ENCODE measurements at regions not wholly inside any gene's neighbourhood (a gene's known extent, or its start where the extent isn't known, plus 50 kb on each side); places are given as distances from the start of the nearest gene placed in this dataset.
"Not testable (repeated sequence)": the region's sequence is repeated elsewhere in the genome, so short reads cannot be mapped to it uniquely, and the experiment has no call there.

DNA sequence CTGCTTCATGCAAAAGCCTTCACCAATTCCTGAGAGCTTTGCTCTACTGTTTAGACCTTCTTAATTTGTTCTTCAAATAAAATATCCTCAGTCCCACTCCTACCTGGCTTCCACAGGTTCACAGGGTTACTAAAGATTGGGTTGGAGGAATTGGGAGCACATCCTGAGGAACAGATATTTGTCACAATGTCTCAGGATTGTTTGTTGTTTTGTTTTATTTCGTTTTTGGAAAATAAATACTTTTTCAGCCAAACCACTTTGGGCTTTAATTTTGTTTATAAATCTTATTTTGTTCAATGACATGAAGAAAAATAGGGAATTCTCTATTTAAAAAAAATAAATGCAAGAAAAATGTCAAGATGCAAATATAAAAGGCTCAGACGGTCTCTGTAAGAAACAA lies 249.0 kb downstream of the MEF2C start:
- Histone ChIP-seq H3K36me3 (ENCODE audit: control insufficient read depth in 4 of 4, insufficient read depth in 4 of 4, low read length in 3 of 4) (no peaks in the 10 kb centered on the region), H3K27me3 (replicated peaks in 2 of 5; ENCODE audit: control insufficient read depth in 4 of 5, insufficient read depth in 5 of 5, low read length in 4 of 5) (peaks cover 0 to 4% (median 3%) of the 10 kb centered on the region in 5 experiments), H3K9me3 (ENCODE audit: control extremely low read depth in 1 of 5, control insufficient read depth in 4 of 5, insufficient read depth in 2 of 5, low read depth in 1 of 5, low read length in 4 of 5) (no peaks in the 10 kb centered on the region), H3K4me1 (ENCODE audit: control extremely low read depth in 1 of 4, control insufficient read depth in 4 of 4, insufficient read depth in 4 of 4, low read length in 3 of 4) (no peaks in the 10 kb centered on the region), H3K27ac (ENCODE audit: insufficient read depth in 1 of 2, low read depth in 1 of 2, low read length in 2 of 2, poor library complexity in 1 of 2, severe bottlenecking in 2 of 2) (no peak overlapping the region), H3K4me3 (ENCODE audit: control insufficient read depth in 1 of 7, extremely low read depth in 1 of 7, insufficient read depth in 4 of 7, low read depth in 2 of 7, low read length in 6 of 7) (no peak overlapping the region)
- DNase-seq, result no peak
- WGBS (ENCODE audit: insufficient coverage), result no CpG with 5 or more reads among the region's 2 CpGs
- POLR2A ChIA-PET, result no interaction called here
- CTCF ChIA-PET, result no interaction called here

DNA sequence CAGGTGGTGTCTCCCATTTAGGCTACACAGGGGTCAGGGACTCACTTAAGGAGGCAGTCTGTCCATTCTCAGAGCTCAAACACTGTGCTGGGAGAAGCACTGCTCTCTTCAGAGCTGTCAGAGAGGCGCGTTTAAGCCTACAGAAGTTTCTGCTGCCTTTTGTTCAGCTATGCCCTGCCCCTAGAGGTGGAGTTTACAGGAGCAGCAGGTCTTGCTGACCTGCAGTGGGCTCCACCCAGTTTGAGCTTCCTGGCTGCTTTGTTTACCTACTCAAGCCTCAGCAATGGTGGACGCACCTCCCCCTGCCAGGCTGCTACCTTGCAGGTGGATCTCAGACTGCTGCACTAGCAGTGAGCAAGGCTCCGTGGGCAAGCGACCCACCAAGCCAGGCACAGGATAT lies 260.1 kb downstream of the MEF2C start:
- H3K27ac ChIP-seq (ENCODE audit: insufficient read depth in 1 of 2, low read depth in 1 of 2, low read length in 2 of 2, poor library complexity in 1 of 2, severe bottlenecking in 2 of 2); DNase-seq; H3K36me3 ChIP-seq (ENCODE audit: control insufficient read depth in 4 of 4, insufficient read depth in 4 of 4, low read length in 3 of 4); H3K27me3 ChIP-seq (replicated peaks in 2 of 5; ENCODE audit: control insufficient read depth in 4 of 5, insufficient read depth in 5 of 5, low read length in 4 of 5); POLR2A ChIA-PET; H3K9me3 ChIP-seq (ENCODE audit: control extremely low read depth in 1 of 5, control insufficient read depth in 4 of 5, insufficient read depth in 2 of 5, low read depth in 1 of 5, low read length in 4 of 5); CTCF ChIA-PET; H3K4me3 ChIP-seq (ENCODE audit: control insufficient read depth in 1 of 7, extremely low read depth in 1 of 7, insufficient read depth in 4 of 7, low read depth in 2 of 7, low read length in 6 of 7); H3K4me1 ChIP-seq (ENCODE audit: control extremely low read depth in 1 of 4, control insufficient read depth in 4 of 4, insufficient read depth in 4 of 4, low read length in 3 of 4): not testable (repeated sequence)
- WGBS (ENCODE audit: insufficient coverage), result 100% methylated on average over 5 of the region's 5 CpGs

DNA sequence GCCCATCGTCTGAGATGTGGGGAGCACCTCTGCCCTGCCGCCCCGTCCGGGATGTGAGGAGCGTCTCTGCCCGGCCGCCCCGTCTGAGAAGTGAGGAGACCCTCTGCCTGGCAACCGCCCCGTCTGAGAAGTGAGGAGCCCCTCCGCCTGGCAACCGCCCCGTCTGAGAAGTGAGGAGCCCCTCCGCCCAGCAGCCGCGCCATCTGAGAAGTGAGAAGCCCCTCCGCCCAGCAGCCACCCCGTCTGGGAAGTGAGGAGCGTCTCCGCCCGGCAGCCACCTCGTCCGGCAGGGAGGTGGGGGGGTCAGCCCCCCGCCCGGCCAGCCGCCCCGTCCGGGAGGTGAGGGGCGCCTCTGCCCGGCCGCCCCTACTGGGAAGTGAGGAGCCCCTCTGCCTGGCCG lies 267.2 kb downstream of the MEF2C start:
- DNase-seq; H3K36me3 ChIP-seq (ENCODE audit: control insufficient read depth in 4 of 4, insufficient read depth in 4 of 4, low read length in 3 of 4); H3K4me1 ChIP-seq (ENCODE audit: control extremely low read depth in 1 of 4, control insufficient read depth in 4 of 4, insufficient read depth in 4 of 4, low read length in 3 of 4); POLR2A ChIA-PET; CTCF ChIA-PET; H3K27ac ChIP-seq (ENCODE audit: insufficient read depth in 1 of 2, low read depth in 1 of 2, low read length in 2 of 2, poor library complexity in 1 of 2, severe bottlenecking in 2 of 2); H3K27me3 ChIP-seq (replicated peaks in 2 of 5; ENCODE audit: control insufficient read depth in 4 of 5, insufficient read depth in 5 of 5, low read length in 4 of 5); H3K4me3 ChIP-seq (ENCODE audit: control insufficient read depth in 1 of 7, extremely low read depth in 1 of 7, insufficient read depth in 4 of 7, low read depth in 2 of 7, low read length in 6 of 7); H3K9me3 ChIP-seq (ENCODE audit: control extremely low read depth in 1 of 5, control insufficient read depth in 4 of 5, insufficient read depth in 2 of 5, low read depth in 1 of 5, low read length in 4 of 5): not testable (repeated sequence)
- whole genome bisulfite sequencing (ENCODE audit: insufficient coverage), result no CpG with 5 or more reads among the region's 32 CpGs

DNA sequence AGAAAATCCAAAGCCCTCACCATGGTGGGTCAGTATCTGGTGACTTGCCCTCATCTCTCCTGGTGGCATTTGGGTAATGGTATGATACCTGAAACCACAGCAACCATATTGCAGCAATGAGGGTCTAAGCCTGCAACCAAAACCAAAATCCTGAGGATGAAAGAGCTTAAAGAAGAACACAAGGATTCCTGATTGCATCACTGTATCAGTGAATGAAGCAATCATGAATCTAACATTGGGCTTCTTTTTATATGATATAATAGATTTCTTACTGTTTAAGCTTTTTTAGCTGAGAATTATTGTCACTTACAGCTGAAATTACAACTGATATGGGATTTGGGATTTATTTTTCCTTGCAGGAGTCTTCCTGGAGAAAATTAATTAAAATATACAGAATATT lies 269.9 kb downstream of the MEF2C start:
- ChIA-PET POLR2A (no interaction called here), CTCF (no interaction called here)
- Histone ChIP-seq H3K4me1 (ENCODE audit: control extremely low read depth in 1 of 4, control insufficient read depth in 4 of 4, insufficient read depth in 4 of 4, low read length in 3 of 4) (no peaks in the 10 kb centered on the region), H3K4me3 (ENCODE audit: control insufficient read depth in 1 of 7, extremely low read depth in 1 of 7, insufficient read depth in 4 of 7, low read depth in 2 of 7, low read length in 6 of 7) (no peak overlapping the region), H3K9me3 (ENCODE audit: control extremely low read depth in 1 of 5, control insufficient read depth in 4 of 5, insufficient read depth in 2 of 5, low read depth in 1 of 5, low read length in 4 of 5) (peaks cover 0 to 2% (median 0%) of the 10 kb centered on the region in 5 experiments), H3K27ac (ENCODE audit: insufficient read depth in 1 of 2, low read depth in 1 of 2, low read length in 2 of 2, poor library complexity in 1 of 2, severe bottlenecking in 2 of 2) (no peak overlapping the region), H3K27me3 (replicated peaks in 2 of 5; ENCODE audit: control insufficient read depth in 4 of 5, insufficient read depth in 5 of 5, low read length in 4 of 5) (no peaks in the 10 kb centered on the region), H3K36me3 (ENCODE audit: control insufficient read depth in 4 of 4, insufficient read depth in 4 of 4, low read length in 3 of 4) (no peaks in the 10 kb centered on the region)
- no peak for DNase-seq

DNA sequence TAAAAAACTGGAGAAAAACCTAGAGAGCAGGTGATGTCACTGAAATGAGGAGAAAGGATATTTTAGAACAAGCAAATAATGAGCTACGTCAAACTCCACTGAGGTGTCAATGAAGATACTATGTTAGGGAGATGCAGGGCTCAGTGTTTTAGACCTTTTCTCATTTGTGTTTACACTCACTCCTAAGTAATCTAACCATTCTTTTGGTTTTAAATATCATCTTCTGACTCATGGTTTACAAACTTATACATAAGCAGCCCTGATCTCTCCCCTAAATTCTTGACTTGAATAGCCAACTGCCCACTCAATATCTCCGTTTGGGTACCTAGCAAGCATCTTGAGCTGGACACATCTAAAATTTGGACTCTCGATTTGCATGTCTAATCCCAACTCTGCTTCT lies 272.4 kb downstream of the MEF2C start:
- POLR2A ChIA-PET, result no interaction called here
- 91% methylated on average over 3 of the region's 3 CpGs for WGBS (ENCODE audit: insufficient coverage)
- DNase-seq, result no peak

DNA sequence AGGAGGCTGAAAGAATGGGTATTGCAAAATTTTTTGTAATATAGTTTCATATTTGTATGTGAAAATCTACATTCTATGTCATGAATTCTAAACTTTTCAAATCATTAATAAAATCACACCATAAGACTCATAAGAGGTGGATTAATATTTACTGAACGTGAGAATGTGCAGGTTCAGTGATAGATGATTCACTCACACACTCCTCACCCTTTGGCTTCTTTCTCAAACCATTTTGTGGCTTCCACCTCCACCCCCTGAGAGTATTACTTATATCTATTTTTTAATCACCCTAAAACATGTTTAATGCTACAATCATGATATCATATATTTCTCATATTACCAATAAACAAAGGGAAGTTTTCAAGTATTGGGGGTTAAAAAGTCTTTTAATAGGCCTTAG lies 275.5 kb downstream of the MEF2C start:
- DNase-seq, result no peak
- Histone ChIP-seq H3K36me3 (ENCODE audit: control insufficient read depth in 4 of 4, insufficient read depth in 4 of 4, low read length in 3 of 4) (no peaks in the 10 kb centered on the region), H3K4me3 (ENCODE audit: control insufficient read depth in 1 of 7, extremely low read depth in 1 of 7, insufficient read depth in 4 of 7, low read depth in 2 of 7, low read length in 6 of 7) (no peak overlapping the region), H3K27me3 (replicated peaks in 2 of 5; ENCODE audit: control insufficient read depth in 4 of 5, insufficient read depth in 5 of 5, low read length in 4 of 5) (no peaks in the 10 kb centered on the region), H3K9me3 (ENCODE audit: control extremely low read depth in 1 of 5, control insufficient read depth in 4 of 5, insufficient read depth in 2 of 5, low read depth in 1 of 5, low read length in 4 of 5) (no peaks in the 10 kb centered on the region), H3K4me1 (ENCODE audit: control extremely low read depth in 1 of 4, control insufficient read depth in 4 of 4, insufficient read depth in 4 of 4, low read length in 3 of 4) (no peaks in the 10 kb centered on the region), H3K27ac (ENCODE audit: insufficient read depth in 1 of 2, low read depth in 1 of 2, low read length in 2 of 2, poor library complexity in 1 of 2, severe bottlenecking in 2 of 2) (no peak overlapping the region)
- no CpG with 5 or more reads among the region's 1 CpG for WGBS (ENCODE audit: insufficient coverage)
- ChIA-PET POLR2A (no interaction called here), CTCF (no interaction called here)

More for the DNA sequence above, 272.4 kb downstream of the MEF2C start:
- H3K4me3 ChIP-seq (ENCODE audit: control insufficient read depth in 1 of 7, extremely low read depth in 1 of 7, insufficient read depth in 4 of 7, low read depth in 2 of 7, low read length in 6 of 7), result no peak overlapping the region
- no peak overlapping the region for H3K27ac ChIP-seq (ENCODE audit: insufficient read depth in 1 of 2, low read depth in 1 of 2, low read length in 2 of 2, poor library complexity in 1 of 2, severe bottlenecking in 2 of 2)
- H3K4me1 ChIP-seq (ENCODE audit: control extremely low read depth in 1 of 4, control insufficient read depth in 4 of 4, insufficient read depth in 4 of 4, low read length in 3 of 4), result no peaks in the 10 kb centered on the region
- H3K9me3 ChIP-seq (ENCODE audit: control extremely low read depth in 1 of 5, control insufficient read depth in 4 of 5, insufficient read depth in 2 of 5, low read depth in 1 of 5, low read length in 4 of 5), result peaks cover 0 to 2% (median 0%) of the 10 kb centered on the region in 5 experiments
- no peaks in the 10 kb centered on the region for H3K36me3 ChIP-seq (ENCODE audit: control insufficient read depth in 4 of 4, insufficient read depth in 4 of 4, low read length in 3 of 4)
- H3K27me3 ChIP-seq (replicated peaks in 2 of 5; ENCODE audit: control insufficient read depth in 4 of 5, insufficient read depth in 5 of 5, low read length in 4 of 5), result no peaks in the 10 kb centered on the region
- CTCF ChIA-PET, result no interaction called here

DNA sequence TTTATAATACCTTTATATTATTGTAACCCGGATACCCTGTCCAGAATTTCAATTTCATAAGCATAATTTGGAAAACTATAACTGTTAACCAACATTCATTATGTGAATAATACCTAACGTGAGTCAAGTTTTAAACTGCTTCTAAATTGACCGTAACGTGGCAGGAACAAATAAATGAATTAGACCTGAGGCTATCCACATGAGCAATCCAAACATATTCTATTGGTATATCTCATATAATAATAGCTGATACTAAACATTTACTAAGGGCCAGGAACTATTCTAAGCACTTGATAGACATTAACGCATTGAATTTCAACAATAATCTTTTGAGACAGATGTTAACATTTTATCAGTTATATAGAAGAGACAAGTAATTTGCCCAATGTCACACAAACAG lies 276.4 kb downstream of the MEF2C start:
- Histone ChIP-seq H3K4me1 (ENCODE audit: control extremely low read depth in 1 of 4, control insufficient read depth in 4 of 4, insufficient read depth in 4 of 4, low read length in 3 of 4) (no peaks in the 10 kb centered on the region), H3K4me3 (ENCODE audit: control insufficient read depth in 1 of 7, extremely low read depth in 1 of 7, insufficient read depth in 4 of 7, low read depth in 2 of 7, low read length in 6 of 7) (no peak overlapping the region), H3K27me3 (replicated peaks in 2 of 5; ENCODE audit: control insufficient read depth in 4 of 5, insufficient read depth in 5 of 5, low read length in 4 of 5) (no peaks in the 10 kb centered on the region), H3K9me3 (ENCODE audit: control extremely low read depth in 1 of 5, control insufficient read depth in 4 of 5, insufficient read depth in 2 of 5, low read depth in 1 of 5, low read length in 4 of 5) (no peaks in the 10 kb centered on the region), H3K36me3 (ENCODE audit: control insufficient read depth in 4 of 4, insufficient read depth in 4 of 4, low read length in 3 of 4) (no peaks in the 10 kb centered on the region), H3K27ac (ENCODE audit: insufficient read depth in 1 of 2, low read depth in 1 of 2, low read length in 2 of 2, poor library complexity in 1 of 2, severe bottlenecking in 2 of 2) (no peak overlapping the region)
- ChIA-PET POLR2A (no interaction called here), CTCF (no interaction called here)
- WGBS (ENCODE audit: insufficient coverage), result no CpG with 5 or more reads among the region's 5 CpGs
- no peak for DNase-seq

DNA sequence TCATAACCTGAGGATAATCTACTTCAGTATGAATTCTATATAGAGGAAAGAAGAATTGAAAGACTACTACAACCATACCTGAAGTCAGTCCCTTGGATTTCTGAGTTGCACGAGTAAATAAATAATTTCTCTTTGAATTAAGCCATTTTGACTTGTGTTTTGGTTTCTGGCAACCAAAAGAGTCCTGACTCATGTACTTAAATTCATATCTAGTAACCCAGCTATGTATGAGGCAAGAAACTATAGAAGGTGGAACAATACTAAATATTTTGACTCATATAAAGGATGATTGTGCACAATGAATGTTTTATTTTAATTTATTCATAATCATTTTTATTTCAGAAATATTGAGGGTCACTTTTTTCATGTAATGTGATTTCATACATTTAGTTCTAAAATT lies 276.8 kb downstream of the MEF2C start:
- Histone ChIP-seq H3K9me3 (ENCODE audit: control extremely low read depth in 1 of 5, control insufficient read depth in 4 of 5, insufficient read depth in 2 of 5, low read depth in 1 of 5, low read length in 4 of 5) (no peaks in the 10 kb centered on the region), H3K4me3 (ENCODE audit: control insufficient read depth in 1 of 7, extremely low read depth in 1 of 7, insufficient read depth in 4 of 7, low read depth in 2 of 7, low read length in 6 of 7) (no peak overlapping the region), H3K4me1 (ENCODE audit: control extremely low read depth in 1 of 4, control insufficient read depth in 4 of 4, insufficient read depth in 4 of 4, low read length in 3 of 4) (no peaks in the 10 kb centered on the region), H3K36me3 (ENCODE audit: control insufficient read depth in 4 of 4, insufficient read depth in 4 of 4, low read length in 3 of 4) (no peaks in the 10 kb centered on the region), H3K27me3 (replicated peaks in 2 of 5; ENCODE audit: control insufficient read depth in 4 of 5, insufficient read depth in 5 of 5, low read length in 4 of 5) (no peaks in the 10 kb centered on the region), H3K27ac (ENCODE audit: insufficient read depth in 1 of 2, low read depth in 1 of 2, low read length in 2 of 2, poor library complexity in 1 of 2, severe bottlenecking in 2 of 2) (no peak overlapping the region)
- ChIA-PET POLR2A (no interaction called here), CTCF (no interaction called here)
- 80% methylated on average over 1 of the region's 1 CpG for WGBS (ENCODE audit: insufficient coverage)
- DNase-seq, result no peak

Measured in common myeloid progenitor, CD34-positive (primary cell).